Mesothelial cell of epicardium (in vitro differentiated cells): ENCODE measurements at regions not wholly inside any gene's neighbourhood (a gene's known extent, or its start where the extent isn't known, plus 50 kb on each side); places are given as distances from the start of the nearest gene placed in this dataset.

Source experiments
- DNase-seq, 2 experiments: peaks; one replicate each; pipeline ENCODE4 v3.0.0; 2021; ENCODE audit warnings: low spot score in 2 of 2; ENCODE audit not compliant: unreplicated experiment in 2 of 2
- H3K27ac Mint-ChIP-seq: 2 replicates; pipeline ENCODE4 v1.8.0; 2021; ENCODE audit warnings: mixed read lengths
- H3K27me3 Mint-ChIP-seq: 2 replicates; pipeline ENCODE4 v1.8.0; 2021; ENCODE audit warnings: low read depth, mixed read lengths
- H3K36me3 Mint-ChIP-seq: 2 replicates; pipeline ENCODE4 v1.8.0; 2021; ENCODE audit warnings: mixed read lengths
- H3K4me1 Mint-ChIP-seq: 2 replicates; pipeline ENCODE4 v1.8.0; 2021; ENCODE audit warnings: mixed read lengths
- H3K4me3 Mint-ChIP-seq: 2 replicates; pipeline ENCODE4 v1.8.0; 2021; ENCODE audit warnings: mild to moderate bottlenecking, moderate library complexity, mixed read lengths
- H3K9me3 Mint-ChIP-seq: 2 replicates; pipeline ENCODE4 v1.8.0; 2021; ENCODE audit warnings: mixed read lengths
- CTCF ChIP-seq: fragments of 200-600 bp; sonication (generic); IDR thresholded peaks from one replicate; pipeline ENCODE4 v1.5.0; 2021; ENCODE audit warnings: antibody characterized with exemption; ENCODE audit not compliant: unreplicated experiment

GRCh38 chr1:218712677-218713076 lies 367.5 kb downstream of the TGFB2 start:
- DNase-seq: no peak
- H3K4me3 Mint-ChIP-seq: no peak overlapping the region
- H3K27me3 Mint-ChIP-seq: no peaks in the 10 kb centered on the region
- no peak overlapping the region for H3K27ac Mint-ChIP-seq
- no peak for TF ChIP-seq CTCF
- H3K36me3 Mint-ChIP-seq: no peaks in the 10 kb centered on the region
- peaks cover under 1% of the 10 kb centered on the region for H3K4me1 Mint-ChIP-seq
- peaks cover 11% of the 10 kb centered on the region for H3K9me3 Mint-ChIP-seq

- Mint-ChIP-seq H3K4me1 (peaks cover 10% of the 10 kb centered on the region), H3K36me3 (no peaks in the 10 kb centered on the region), H3K27me3 (no peaks in the 10 kb centered on the region), H3K4me3 (no peak overlapping the region), H3K27ac (no peak overlapping the region), H3K9me3 (peaks cover 11% of the 10 kb centered on the region)
- no peak for DNase-seq
- TF ChIP-seq CTCF: no peak
Observed at GRCh38 chr1:218715961-218716669, 371.0 kb downstream of the TGFB2 start.

- no peak overlapping the region for H3K4me3 Mint-ChIP-seq
- H3K36me3 Mint-ChIP-seq: no peaks in the 10 kb centered on the region
- DNase-seq: no peak
- no peak for TF ChIP-seq CTCF
- no peaks in the 10 kb centered on the region for H3K27me3 Mint-ChIP-seq
- H3K9me3 Mint-ChIP-seq: peaks cover 11% of the 10 kb centered on the region
- peaks cover 10% of the 10 kb centered on the region for H3K4me1 Mint-ChIP-seq
- H3K27ac Mint-ChIP-seq: peak overlapping the region; percentile 74
Observed at GRCh38 chr1:218717575-218717974, 372.4 kb downstream of the TGFB2 start.

GRCh38 chr1:218718206-218718605 lies 373.1 kb downstream of the TGFB2 start:
- Mint-ChIP-seq H3K27me3 (no peaks in the 10 kb centered on the region), H3K9me3 (peaks cover 11% of the 10 kb centered on the region), H3K27ac (peak overlapping the region; percentile 74), H3K4me1 (peaks cover 10% of the 10 kb centered on the region), H3K36me3 (no peaks in the 10 kb centered on the region), H3K4me3 (no peak overlapping the region)
- TF ChIP-seq CTCF: no peak
- no peak for DNase-seq

GRCh38 chr1:218718977-218719376 lies 373.8 kb downstream of the TGFB2 start:
- DNase-seq: no peak
- Mint-ChIP-seq H3K36me3 (no peaks in the 10 kb centered on the region), H3K4me1 (peaks cover 10% of the 10 kb centered on the region), H3K27me3 (no peaks in the 10 kb centered on the region), H3K27ac (no peak overlapping the region), H3K9me3 (peaks cover 11% of the 10 kb centered on the region), H3K4me3 (no peak overlapping the region)
- no peak for TF ChIP-seq CTCF
